Chondrocyte (in vitro differentiated cells): ENCODE measurements at regions not wholly inside any gene's neighbourhood (a gene's known extent, or its start where the extent isn't known, plus 50 kb on each side); places are given as distances from the start of the nearest gene placed in this dataset.

Source experiments
- DNase-seq: peaks from one replicate; pipeline ENCODE4 v3.0.0; 2021; ENCODE audit warnings: mixed read lengths, low spot score
- H3K27ac Mint-ChIP-seq: one replicate; pipeline ENCODE4 v1.8.0; 2021; ENCODE audit warnings: mild to moderate bottlenecking, moderate library complexity, mixed read lengths; ENCODE audit not compliant: unreplicated experiment
- H3K27me3 Mint-ChIP-seq: 2 replicates; pipeline ENCODE4 v1.8.0; 2021; ENCODE audit warnings: low read depth, mixed read lengths
- H3K36me3 Mint-ChIP-seq: 2 replicates; pipeline ENCODE4 v1.8.0; 2021; ENCODE audit warnings: low read depth, mixed read lengths
- H3K4me1 Mint-ChIP-seq: 2 replicates; pipeline ENCODE4 v1.8.0; 2021; ENCODE audit warnings: low read depth, mild to moderate bottlenecking, mixed read lengths
- H3K4me3 Mint-ChIP-seq: one replicate; pipeline ENCODE4 v1.8.0; 2021; ENCODE audit warnings: mild to moderate bottlenecking, moderate library complexity, mixed read lengths; ENCODE audit not compliant: unreplicated experiment
- H3K9me3 Mint-ChIP-seq: 2 replicates; pipeline ENCODE4 v1.8.0; 2021; ENCODE audit warnings: low read depth, mixed read lengths
- TF ChIP-seq, protein P1 (sequence below): fragments of 200-600 bp; sonication (generic); IDR thresholded peaks from 2 replicates; pipeline ENCODE4 v1.5.0; 2021; ENCODE audit warnings: antibody characterized with exemption, mild to moderate bottlenecking, moderate library complexity

DNA sequence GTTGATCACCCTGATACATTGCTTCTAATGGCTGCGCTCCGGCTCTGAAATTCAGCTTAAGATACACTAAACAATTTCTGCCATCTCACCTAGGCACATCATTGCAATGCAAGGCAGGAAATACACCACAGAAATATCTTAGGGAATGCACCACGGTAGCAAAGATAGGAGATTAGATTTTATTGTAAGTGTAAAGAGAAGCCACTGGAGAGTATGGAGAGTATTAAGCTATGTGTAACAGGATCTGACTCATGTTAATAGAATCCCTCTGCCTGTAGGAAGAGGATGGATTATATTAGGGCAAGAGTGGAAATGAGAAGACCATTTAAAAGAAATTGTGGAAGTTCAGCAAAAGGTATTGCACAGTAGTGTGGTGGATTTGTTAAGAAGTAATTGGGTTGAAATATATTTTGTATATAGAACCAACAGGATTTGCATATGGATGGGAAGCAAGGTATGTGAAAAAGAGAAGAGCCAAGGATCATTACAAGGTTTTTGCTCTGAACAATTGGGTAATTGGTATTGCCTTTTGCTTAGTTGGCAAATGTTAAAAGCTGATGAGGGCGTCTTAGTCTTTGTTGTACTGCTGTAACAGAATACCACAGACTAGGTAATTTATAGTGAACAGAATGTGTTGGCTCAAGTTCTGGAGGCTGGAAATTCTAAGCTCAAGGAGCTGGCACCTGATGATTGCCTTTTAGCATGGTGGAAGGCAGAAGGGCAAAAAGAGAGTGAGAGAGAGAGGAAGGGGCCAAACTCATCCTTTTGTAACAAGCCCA, 636.1 kb downstream of the PSAT1 start:
- peak overlapping the region; percentile 74 for H3K27ac Mint-ChIP-seq
- DNase-seq, result no peak
- no peak overlapping the region for H3K4me3 Mint-ChIP-seq

DNA sequence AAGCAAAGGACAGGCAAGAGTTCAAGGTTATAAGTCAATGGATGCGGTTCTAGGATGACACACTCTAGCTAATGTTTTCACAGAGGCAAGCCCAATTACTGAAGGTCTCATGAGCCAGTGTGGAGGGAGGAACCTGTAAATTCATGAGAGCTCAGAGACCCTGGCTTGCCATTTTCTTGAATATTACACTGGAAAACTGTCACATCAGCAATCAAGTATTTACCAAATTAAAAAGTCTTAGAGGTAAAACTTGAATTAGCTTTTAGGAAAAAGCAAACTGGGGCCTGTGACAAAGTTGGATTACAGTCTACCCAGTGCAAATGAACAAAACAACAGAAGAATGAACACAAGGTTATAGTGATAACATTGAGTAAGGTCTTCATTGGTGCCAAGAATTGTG, 636.9 kb upstream of the TLE4 start:
- H3K27ac Mint-ChIP-seq, result no peak overlapping the region

More for the DNA sequence above, 636.1 kb downstream of the PSAT1 start:
- Mint-ChIP-seq H3K9me3 (peaks cover 3% of the 10 kb centered on the region), H3K4me1 (peaks cover 13% of the 10 kb centered on the region), H3K36me3 (no peaks in the 10 kb centered on the region), H3K27me3 (no peaks in the 10 kb centered on the region)
- TF ChIP-seq, protein P1, sequence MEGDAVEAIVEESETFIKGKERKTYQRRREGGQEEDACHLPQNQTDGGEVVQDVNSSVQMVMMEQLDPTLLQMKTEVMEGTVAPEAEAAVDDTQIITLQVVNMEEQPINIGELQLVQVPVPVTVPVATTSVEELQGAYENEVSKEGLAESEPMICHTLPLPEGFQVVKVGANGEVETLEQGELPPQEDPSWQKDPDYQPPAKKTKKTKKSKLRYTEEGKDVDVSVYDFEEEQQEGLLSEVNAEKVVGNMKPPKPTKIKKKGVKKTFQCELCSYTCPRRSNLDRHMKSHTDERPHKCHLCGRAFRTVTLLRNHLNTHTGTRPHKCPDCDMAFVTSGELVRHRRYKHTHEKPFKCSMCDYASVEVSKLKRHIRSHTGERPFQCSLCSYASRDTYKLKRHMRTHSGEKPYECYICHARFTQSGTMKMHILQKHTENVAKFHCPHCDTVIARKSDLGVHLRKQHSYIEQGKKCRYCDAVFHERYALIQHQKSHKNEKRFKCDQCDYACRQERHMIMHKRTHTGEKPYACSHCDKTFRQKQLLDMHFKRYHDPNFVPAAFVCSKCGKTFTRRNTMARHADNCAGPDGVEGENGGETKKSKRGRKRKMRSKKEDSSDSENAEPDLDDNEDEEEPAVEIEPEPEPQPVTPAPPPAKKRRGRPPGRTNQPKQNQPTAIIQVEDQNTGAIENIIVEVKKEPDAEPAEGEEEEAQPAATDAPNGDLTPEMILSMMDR, result no peak

DNA sequence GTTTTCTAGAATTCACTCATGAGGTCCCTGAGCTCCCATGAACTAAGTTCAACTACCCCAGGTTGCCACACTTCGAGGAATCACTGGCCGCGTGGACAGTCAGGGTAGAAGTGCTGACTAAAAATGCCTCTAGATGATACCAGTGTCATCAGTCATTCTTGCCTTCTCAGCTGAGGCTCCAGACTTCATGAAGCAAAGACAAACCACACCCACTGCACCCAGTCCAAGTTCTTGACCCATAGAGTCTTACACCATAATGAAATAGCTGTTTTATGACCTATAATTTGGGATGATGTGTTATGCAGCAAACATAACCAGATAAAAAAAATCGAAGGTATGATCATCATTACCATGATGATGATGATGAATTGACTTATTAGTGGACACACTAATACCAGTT, 632.9 kb upstream of the TLE4 start:
- Mint-ChIP-seq H3K4me3 (no peak overlapping the region), H3K27ac (no peak overlapping the region), H3K9me3 (peaks cover under 1% of the 10 kb centered on the region), H3K27me3 (no peaks in the 10 kb centered on the region), H3K36me3 (no peaks in the 10 kb centered on the region), H3K4me1 (no peaks in the 10 kb centered on the region)
- TF ChIP-seq, protein P1, result no peak
- no peak for DNase-seq

More for the DNA sequence above, 636.9 kb upstream of the TLE4 start:
- no peaks in the 10 kb centered on the region for H3K27me3 Mint-ChIP-seq
- H3K36me3 Mint-ChIP-seq, result no peaks in the 10 kb centered on the region
- peaks cover 13% of the 10 kb centered on the region for H3K4me1 Mint-ChIP-seq
- TF ChIP-seq, protein P1, result no peak
- no peak for DNase-seq
- H3K9me3 Mint-ChIP-seq, result peaks cover 2% of the 10 kb centered on the region
- H3K4me3 Mint-ChIP-seq, result no peak overlapping the region

DNA sequence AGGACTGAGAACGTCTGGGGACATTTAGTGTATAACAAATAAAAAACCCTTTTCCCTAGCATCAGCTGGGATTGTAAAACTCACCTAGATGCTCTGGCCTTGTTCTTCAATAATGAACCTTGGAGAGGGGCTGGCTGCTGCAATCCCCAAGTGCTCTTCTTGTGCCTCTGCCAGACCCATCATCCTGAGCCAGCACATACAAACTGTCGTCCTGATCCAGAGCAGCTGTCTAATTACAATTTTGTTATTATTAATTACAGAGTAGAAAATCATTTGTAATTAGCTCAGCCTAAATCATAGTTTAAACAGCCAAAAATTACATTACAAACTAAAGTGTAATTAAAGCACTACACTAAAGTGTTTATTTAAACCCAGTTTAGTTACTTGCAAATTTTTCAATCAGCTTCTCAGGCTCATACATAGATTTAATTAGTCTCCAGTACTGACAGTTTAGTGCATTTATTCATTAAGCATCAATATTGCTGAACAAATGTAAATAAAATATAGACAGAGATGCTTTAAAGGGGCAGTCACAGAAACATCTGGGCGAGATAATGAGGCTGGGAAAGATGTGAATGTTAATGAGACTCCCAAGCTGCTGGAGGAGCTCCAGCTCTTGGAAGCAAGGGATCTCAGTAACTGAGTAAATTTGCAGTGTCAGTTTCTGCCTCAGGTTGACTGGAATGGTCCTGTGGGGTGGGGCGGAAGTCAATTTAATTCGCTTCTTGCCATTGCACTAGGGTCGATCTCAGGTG, 632.3 kb upstream of the TLE4 start:
- Mint-ChIP-seq H3K27me3 (no peaks in the 10 kb centered on the region), H3K4me1 (no peaks in the 10 kb centered on the region), H3K9me3 (peaks cover 5% of the 10 kb centered on the region), H3K27ac (no peak overlapping the region), H3K4me3 (no peak overlapping the region), H3K36me3 (no peaks in the 10 kb centered on the region)
- TF ChIP-seq, protein P1, result no peak
- no peak for DNase-seq

DNA sequence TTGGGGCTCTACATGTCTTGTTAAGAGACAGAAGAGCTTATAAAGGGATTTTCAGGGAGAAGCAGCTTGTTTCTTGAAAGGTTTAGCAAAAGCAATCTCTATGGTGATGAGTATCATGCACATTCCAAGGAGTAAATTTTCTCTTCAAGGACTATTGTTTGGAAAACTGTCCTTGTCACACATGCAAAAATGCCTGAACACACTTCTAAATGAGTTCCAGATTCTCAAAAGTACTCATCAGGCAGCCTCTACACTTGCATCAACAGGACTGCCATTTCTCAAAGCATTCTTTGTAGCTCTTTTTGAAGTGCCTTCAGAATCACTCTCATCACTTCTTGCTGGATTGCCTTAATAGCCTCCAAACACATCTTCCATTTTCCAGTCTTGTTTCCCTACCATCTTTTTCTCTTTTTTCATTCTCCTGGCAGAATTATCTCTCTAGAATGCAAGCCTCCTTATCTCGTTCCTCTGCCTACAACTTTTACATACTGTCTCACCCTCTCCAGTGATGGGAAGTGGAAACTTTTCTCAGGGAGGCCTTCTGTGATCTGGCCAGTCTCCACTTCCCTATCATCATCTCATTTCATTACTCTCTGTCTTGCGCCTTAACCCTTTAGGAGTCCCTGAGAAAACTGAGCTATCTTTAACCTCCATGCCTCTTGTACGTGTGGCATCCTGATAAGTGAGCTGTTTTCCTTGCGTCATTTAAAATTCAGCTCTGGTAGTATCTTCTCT, 631.5 kb upstream of the TLE4 start:
- Mint-ChIP-seq H3K9me3 (peaks cover 5% of the 10 kb centered on the region), H3K27ac (no peak overlapping the region), H3K36me3 (no peaks in the 10 kb centered on the region), H3K27me3 (no peaks in the 10 kb centered on the region), H3K4me3 (no peak overlapping the region), H3K4me1 (no peaks in the 10 kb centered on the region)
- TF ChIP-seq, protein P1, result no peak
- no peak for DNase-seq
